Left lung (tissue), 4 donors: ENCODE measurements at regions not wholly inside any gene's neighbourhood (a gene's known extent, or its start where the extent isn't known, plus 50 kb on each side); places are given as distances from the start of the nearest gene placed in this dataset.

ENCODE experiments used
- ATAC-seq: fragments of 200-7000 bp; cut with Tn5 transposase; one replicate; pipeline ENCODE4 v1.9.1; 2020; ENCODE audit warnings: moderate library complexity
- DNase-seq, 4 donors: peaks; one replicate each; pipeline ENCODE4 v3.0.0-alpha.2; 2013 to 2020
- H3K27ac ChIP-seq, 2 donors: fragments of 200-600 bp; sonication (generic) in 1 of 2; one replicate each; pipeline versions ENCODE4 v1.5.0 to v1.8.0; 2020 to 2021
- H3K27me3 ChIP-seq, 2 donors: fragments of 200-600 bp; sonication (generic) in 1 of 2; one replicate each; pipeline versions ENCODE4 v1.5.0 to v1.8.0; 2020 to 2021
- H3K36me3 ChIP-seq, 2 donors: fragments of 200-600 bp; sonication (generic) in 1 of 2; one replicate each; pipeline versions ENCODE4 v1.5.0 to v1.8.0; 2020 to 2021
- H3K4me1 ChIP-seq, 2 donors: fragments of 200-600 bp; one replicate each; pipeline ENCODE4 v1.8.0; 2021
- H3K4me3 ChIP-seq, 2 donors: fragments of 200-600 bp; sonication (generic) in 1 of 2; one replicate each; pipeline versions ENCODE4 v1.5.0 to v1.8.0; 2020 to 2021; ENCODE audit warnings: mild to moderate bottlenecking in 1 of 2
- H3K9me3 ChIP-seq, 2 donors: fragments of 200-600 bp; sonication (generic) in 1 of 2; one replicate each; pipeline versions ENCODE4 v1.5.0 to v1.8.0; 2020 to 2021
- CTCF ChIP-seq, 2 donors: fragments of 200-600 bp; sonication (generic) in 1 of 2; IDR thresholded peaks; one replicate each; pipeline versions ENCODE4 v1.5.0 to v1.8.0; 2021; ENCODE audit warnings: antibody characterized with exemption in 2 of 2
- intact Hi-C, 2 donors: fragments of 100-400 bp; cut with DNase I; formaldehyde crosslinking; loops; one replicate each; pipeline versions ENCODE4 v1.11.2 to v1.14.2; 2022
- donor health status: DM: no; HTN: yes; CAD: no.
- donor health status: DM: no; HTN: no; CAD: no.

DNA sequence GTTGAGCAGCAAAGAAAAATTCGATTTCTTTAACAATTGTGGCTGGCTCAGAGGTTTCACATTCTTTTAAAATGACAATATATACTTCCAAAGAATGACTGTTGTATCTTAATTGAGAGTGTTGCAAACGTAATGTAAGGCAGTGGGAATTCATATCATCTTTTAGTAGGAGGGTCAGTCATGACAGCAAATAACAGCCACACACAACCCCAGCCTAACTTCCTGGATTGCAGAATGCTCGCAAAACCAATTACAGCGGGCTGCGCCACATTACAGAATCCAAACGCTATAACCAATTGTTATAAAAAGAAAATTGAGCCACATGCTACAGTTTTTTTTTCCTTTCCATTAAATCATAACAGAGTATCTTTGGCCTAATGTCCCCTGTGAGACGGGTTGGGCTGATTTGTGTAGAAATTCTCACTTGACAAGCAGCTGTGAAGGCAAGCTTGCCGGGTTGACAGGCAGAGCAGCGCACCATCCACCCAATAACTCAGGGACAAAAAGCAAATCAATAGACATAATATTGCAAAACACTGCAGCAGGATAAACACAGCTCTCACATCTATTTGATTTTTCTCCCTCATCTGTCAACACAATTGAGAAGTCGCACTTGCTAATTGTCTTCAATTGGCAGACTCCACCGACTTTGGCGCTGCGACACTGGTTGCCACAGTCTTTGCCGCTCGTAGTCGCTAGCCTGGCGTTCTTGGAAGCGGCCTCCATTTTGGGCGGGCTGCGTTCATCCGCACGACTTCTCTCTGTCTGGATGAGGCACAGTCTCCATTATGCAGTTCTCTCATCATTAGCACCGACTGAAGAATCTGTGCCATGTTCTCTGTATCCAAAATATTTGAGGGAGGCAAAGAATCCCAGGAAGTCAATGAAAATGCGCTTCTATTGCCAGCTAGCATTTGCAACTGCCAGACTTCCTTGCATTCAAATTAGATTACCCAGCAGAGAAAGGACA is 95.0 kb upstream of the CCDC68 start:
- Histone ChIP-seq H3K27me3 (no peaks in the 10 kb centered on the region), H3K4me1 (no peaks in the 10 kb centered on the region), H3K27ac (no peak overlapping the region), H3K4me3 (no peak overlapping the region), H3K9me3 (no peaks in the 10 kb centered on the region), H3K36me3 (no peaks in the 10 kb centered on the region)
- no peak for TF ChIP-seq CTCF (IDR thresholded peaks at IDR 0.05)
- no peak for ATAC-seq
- intact Hi-C loops: no loop called here
- peak in 2 of 4 donors; percentile 21 to 34 for DNase-seq

DNA sequence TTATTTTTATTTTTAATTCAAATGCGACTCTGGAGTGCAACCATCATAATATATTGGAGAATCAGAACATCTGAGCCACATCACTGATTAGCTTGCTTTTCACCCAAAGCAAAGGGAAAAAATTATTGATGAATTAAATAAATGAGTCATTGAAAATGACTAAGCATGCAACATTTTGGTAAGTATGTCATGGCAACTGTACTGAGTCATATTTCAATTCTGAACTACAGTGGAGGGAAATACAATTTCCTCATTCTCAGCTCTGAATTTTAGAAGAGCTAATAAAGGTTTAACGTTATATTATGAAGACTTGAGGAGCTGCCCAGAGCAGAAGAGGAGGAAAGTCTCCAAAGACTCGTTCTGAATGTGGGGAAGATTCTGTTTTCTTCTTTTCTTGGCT is 89.6 kb upstream of the CCDC68 start:
- ATAC-seq (no peak), DNase-seq (no peak)
- Histone ChIP-seq H3K27me3 (no peaks in the 10 kb centered on the region), H3K4me1 (no peaks in the 10 kb centered on the region), H3K27ac (no peak overlapping the region), H3K9me3 (no peaks in the 10 kb centered on the region), H3K4me3 (no peak overlapping the region), H3K36me3 (no peaks in the 10 kb centered on the region)
- intact Hi-C loops: no loop called here
- TF ChIP-seq CTCF (IDR thresholded peaks at IDR 0.05): no peak

DNA sequence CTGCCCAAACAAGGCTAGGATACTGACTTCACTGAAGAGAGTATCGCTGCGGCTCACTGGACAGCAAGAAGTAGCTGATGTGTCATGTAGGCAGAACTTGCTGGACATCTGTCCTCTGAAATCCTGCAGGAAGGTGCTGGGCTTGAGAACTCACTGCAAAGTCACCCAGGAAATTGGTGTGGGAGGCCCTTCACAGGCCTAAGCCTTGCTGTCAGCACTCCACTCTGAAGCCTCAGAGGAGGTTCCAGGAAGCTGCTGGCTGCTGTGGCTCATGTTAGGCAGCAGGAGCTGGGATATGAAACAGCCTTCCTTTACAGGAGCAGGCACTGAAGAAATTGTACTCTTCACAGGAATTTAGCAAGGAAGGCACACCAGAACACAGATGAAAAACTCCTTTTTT is 88.3 kb upstream of the CCDC68 start:
- Histone ChIP-seq H3K9me3 (no peaks in the 10 kb centered on the region), H3K4me3 (no peak overlapping the region), H3K4me1 (no peaks in the 10 kb centered on the region), H3K27ac (no peak overlapping the region), H3K36me3 (no peaks in the 10 kb centered on the region), H3K27me3 (no peaks in the 10 kb centered on the region)
- ATAC-seq (peak; percentile 58), DNase-seq (no peak)
- no peak for TF ChIP-seq CTCF (IDR thresholded peaks at IDR 0.05)
- intact Hi-C loops: no loop called here

DNA sequence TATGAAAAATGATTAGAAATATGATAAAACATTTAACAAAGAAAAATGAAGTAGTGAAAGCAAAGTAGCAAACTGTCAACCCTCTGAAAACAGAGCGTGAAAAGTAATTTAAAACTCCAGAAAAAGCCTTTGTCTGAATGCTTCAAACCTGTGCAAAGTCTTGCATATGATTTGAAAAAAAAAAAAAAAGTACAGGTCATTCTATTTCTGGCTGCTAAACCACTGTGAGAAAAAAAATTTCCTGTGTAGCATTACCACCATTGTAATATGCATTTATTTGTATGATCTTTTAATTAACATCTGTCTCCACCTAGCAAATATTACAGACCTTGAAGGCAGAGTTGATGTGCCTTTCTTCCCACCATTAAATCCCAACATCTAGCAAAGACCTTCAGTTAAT is 82.1 kb upstream of the CCDC68 start:
- Histone ChIP-seq H3K36me3 (no peaks in the 10 kb centered on the region), H3K9me3 (no peaks in the 10 kb centered on the region), H3K27ac (no peak overlapping the region), H3K4me1 (no peaks in the 10 kb centered on the region), H3K27me3 (no peaks in the 10 kb centered on the region), H3K4me3 (no peak overlapping the region)
- DNase-seq: no peak
- no peak for ATAC-seq
- intact Hi-C loops: no loop called here
- no peak for TF ChIP-seq CTCF (IDR thresholded peaks at IDR 0.05)

GRCh38 chr18:55038162-55038561 is 78.9 kb upstream of the CCDC68 start:
- no peaks in the 10 kb centered on the region for H3K9me3 ChIP-seq
- H3K4me3 ChIP-seq: no peak overlapping the region
- ATAC-seq (no peak), DNase-seq (no peak)
- H3K36me3 ChIP-seq: no peaks in the 10 kb centered on the region
- no peak overlapping the region for H3K27ac ChIP-seq
- intact Hi-C loops: no loop called here
- H3K4me1 ChIP-seq: no peaks in the 10 kb centered on the region
- TF ChIP-seq CTCF (IDR thresholded peaks at IDR 0.05): no peak
- no peaks in the 10 kb centered on the region for H3K27me3 ChIP-seq
